GM23338 (cell line): ENCODE measurements at regions not wholly inside any gene's neighbourhood (a gene's known extent, or its start where the extent isn't known, plus 50 kb on each side); places are given as distances from the start of the nearest gene placed in this dataset.

Source experiments
- ATAC-seq: fragments of 200-7000 bp; cut with Tn5 transposase; 3 replicates; pipeline ENCODE4 v1.9.1; 2020
- DNase-seq: peaks from one replicate; pipeline ENCODE4 v3.0.0-alpha.2; 2015; ENCODE audit warnings: low spot score
- H2AFZ ChIP-seq: fragments of 200-600 bp; sonication (generic); 2 replicates; pipeline ENCODE4 v1.8.0; 2016; ENCODE audit warnings: antibody characterized with exemption, mild to moderate bottlenecking, moderate library complexity
- H3F3A ChIP-seq: fragments of 200-600 bp; sonication (generic); replicated peaks from 2 replicates; pipeline ENCODE4 v1.8.0; 2017; ENCODE audit warnings: antibody characterized with exemption, mixed run types, low read depth
- H3K27ac ChIP-seq: fragments of 200-600 bp; sonication (generic); 2 replicates; pipeline ENCODE4 v1.6.1; 2016; ENCODE audit warnings: low read depth
- H3K27me3 ChIP-seq: fragments of 200-600 bp; sonication (generic); 2 replicates; pipeline ENCODE4 v1.8.0; 2016; ENCODE audit warnings: mild to moderate bottlenecking, mixed run types, moderate library complexity; ENCODE audit not compliant: insufficient read depth
- H3K36me3 ChIP-seq: fragments of 200-600 bp; sonication (generic); 2 replicates; pipeline ENCODE4 v1.8.0; 2016; ENCODE audit warnings: mild to moderate bottlenecking; ENCODE audit not compliant: insufficient read depth
- H3K4me1 ChIP-seq: fragments of 200-600 bp; sonication (generic); 2 replicates; pipeline ENCODE4 v1.8.0; 2016; ENCODE audit warnings: mild to moderate bottlenecking, moderate library complexity; ENCODE audit not compliant: insufficient read depth
- H3K4me2 ChIP-seq: fragments of 200-600 bp; sonication (generic); 2 replicates; pipeline ENCODE4 v1.7.1; 2017; ENCODE audit warnings: mixed run types
- H3K4me3 ChIP-seq: fragments of 200-600 bp; sonication (generic); 2 replicates; pipeline ENCODE4 v1.6.1; 2016; ENCODE audit warnings: mixed run types
- H3K79me2 ChIP-seq: fragments of 200-600 bp; sonication (generic); replicated peaks from 2 replicates; pipeline ENCODE4 v1.8.0; 2017; ENCODE audit warnings: mild to moderate bottlenecking; ENCODE audit not compliant: insufficient read depth
- H3K9me2 ChIP-seq: fragments of 200-600 bp; sonication (generic); 2 replicates; pipeline ENCODE4 v1.8.0; 2017; ENCODE audit not compliant: insufficient read depth
- H4K20me1 ChIP-seq: fragments of 200-600 bp; sonication (generic); replicated peaks from 2 replicates; pipeline ENCODE4 v1.8.0; 2017; ENCODE audit warnings: mild to moderate bottlenecking; ENCODE audit not compliant: insufficient read depth
- H3K27ac Mint-ChIP-seq: 2 replicates; pipeline ENCODE4 v1.8.0; 2020; ENCODE audit warnings: inconsistent platforms, mild to moderate bottlenecking, moderate library complexity, mixed read lengths
- H3K27me3 Mint-ChIP-seq: 3 replicates; pipeline ENCODE4 v1.8.0; 2022; ENCODE audit warnings: low read depth, mild to moderate bottlenecking, moderate library complexity, mixed read lengths, inconsistent platforms; ENCODE audit not compliant: insufficient read depth, poor library complexity
- H3K36me3 Mint-ChIP-seq: 3 replicates; pipeline ENCODE4 v1.8.0; 2021; ENCODE audit warnings: low read depth, mild to moderate bottlenecking, inconsistent platforms, moderate library complexity, mixed read lengths
- H3K4me1 Mint-ChIP-seq: 3 replicates; pipeline ENCODE4 v1.8.0; 2020; ENCODE audit warnings: mild to moderate bottlenecking, inconsistent platforms, mixed read lengths
- H3K4me3 Mint-ChIP-seq: 3 replicates; pipeline ENCODE4 v1.8.0; 2021; ENCODE audit warnings: moderate library complexity, mild to moderate bottlenecking, inconsistent platforms, mixed read lengths
- H3K9me3 Mint-ChIP-seq: 3 replicates; pipeline ENCODE4 v1.8.0; 2020; ENCODE audit warnings: moderate library complexity, mild to moderate bottlenecking, inconsistent platforms, mixed read lengths
- CREB1 ChIP-seq: fragments of 250-450 bp; sonication (Bioruptor Pico); IDR thresholded peaks from 2 replicates; pipeline ENCODE4 v1.5.0; 2020; ENCODE audit warnings: low read depth, mild to moderate bottlenecking, moderate library complexity
- CTCF ChIP-seq, 2 experiments: fragments of 200-600 bp in 1 of 2; sonication (generic) in 1 of 2; conservative IDR thresholded peaks; 2 replicates each; pipeline versions ENCODE4 v1.5.1 to v1.6.1; 2016 to 2017; ENCODE audit warnings: antibody characterized with exemption in 2 of 2, low read depth in 2 of 2, mild to moderate bottlenecking in 2 of 2, moderate library complexity in 1 of 2
- ETS1 ChIP-seq: IDR thresholded peaks from 2 replicates; pipeline ENCODE4 v1.6.1; 2016; ENCODE audit warnings: antibody characterized with exemption
- EZH2 ChIP-seq: fragments of 200-600 bp; sonication (generic); IDR thresholded peaks from one replicate; pipeline ENCODE4 v1.8.0; 2017; ENCODE audit warnings: antibody characterized with exemption, mild to moderate bottlenecking, low read depth; ENCODE audit not compliant: unreplicated experiment
- EZH2phosphoT487 ChIP-seq: fragments of 200-600 bp; sonication (generic); IDR thresholded peaks from one replicate; pipeline ENCODE4 v1.8.1; 2018; ENCODE audit warnings: antibody characterized with exemption; ENCODE audit not compliant: unreplicated experiment
- JUNB ChIP-seq: IDR thresholded peaks from one replicate; pipeline ENCODE4 v1.6.1; 2016; ENCODE audit warnings: antibody characterized with exemption; ENCODE audit not compliant: unreplicated experiment
- NANOG ChIP-seq: IDR thresholded peaks from 2 replicates; pipeline ENCODE4 v1.6.1; 2016; ENCODE audit warnings: antibody characterized with exemption, borderline replicate concordance
- POLR2AphosphoS5 ChIP-seq: IDR thresholded peaks from 2 replicates; pipeline ENCODE4 v1.6.1; 2016; ENCODE audit warnings: antibody characterized with exemption, low read depth
- REST ChIP-seq: IDR thresholded peaks from one replicate; pipeline ENCODE4 v1.6.1; 2018; ENCODE audit warnings: antibody characterized with exemption; ENCODE audit not compliant: unreplicated experiment
- STAT1 ChIP-seq: IDR thresholded peaks from one replicate; pipeline ENCODE4 v1.6.1; 2016; ENCODE audit warnings: antibody characterized with exemption; ENCODE audit not compliant: unreplicated experiment
- ZNF114 ChIP-seq: fragments of 250-450 bp; sonication (Bioruptor Pico); IDR thresholded peaks from 2 replicates; pipeline ENCODE4 v1.5.0; 2020; ENCODE audit warnings: mild to moderate bottlenecking, moderate library complexity
- ZNF331 ChIP-seq: fragments of 250-450 bp; sonication (Bioruptor Pico); IDR thresholded peaks from 2 replicates; pipeline ENCODE4 v1.5.0; 2020; ENCODE audit warnings: low read depth, mild to moderate bottlenecking, moderate library complexity
- ZNF462 ChIP-seq: fragments of 250-450 bp; sonication (Bioruptor Pico); IDR thresholded peaks from 2 replicates; pipeline ENCODE4 v1.5.0; 2020; ENCODE audit warnings: mild to moderate bottlenecking, moderate library complexity

- Histone ChIP-seq H3K4me3 (no peak overlapping the region), H3K27me3 (no peaks in the 10 kb centered on the region), H3K79me2 (no peaks in the 10 kb centered on the region), H3K4me2 (no peak overlapping the region), H3K36me3 (no peaks in the 10 kb centered on the region), H3K9me2 (peaks cover 9% of the 10 kb centered on the region; the same call in 1 of the 2 replicates), H4K20me1 (no peaks in the 10 kb centered on the region), H2AFZ (no peak overlapping the region), H3K27ac (no peak overlapping the region), H3F3A (no peaks in the 10 kb centered on the region), H3K4me1 (peaks cover 6% of the 10 kb centered on the region)
- DNase-seq: no peak
- ATAC-seq: peak; percentile 78
- no peaks in the 10 kb centered on the region; the same call in 2 of the 3 replicates for H3K9me3 Mint-ChIP-seq
- H3K27me3 Mint-ChIP-seq: no peaks in the 10 kb centered on the region
- peaks cover 22% of the 10 kb centered on the region for H3K4me1 Mint-ChIP-seq
- no peaks in the 10 kb centered on the region for H3K36me3 Mint-ChIP-seq
- TF ChIP-seq STAT1: no peak
- no peak for TF ChIP-seq NANOG
- TF ChIP-seq ETS1: no peak
- TF ChIP-seq ZNF114 (CRISPR knock-in tag): no peak
- no peak for TF ChIP-seq EZH2
- no peak for TF ChIP-seq ZNF331 (CRISPR knock-in tag)
- no peak for TF ChIP-seq EZH2phosphoT487
- TF ChIP-seq CTCF (conservative IDR thresholded peaks at IDR 0.05; ENCODE audit: low read depth in 2 of 2): no peak
- TF ChIP-seq JUNB: no peak
- no peak for TF ChIP-seq POLR2AphosphoS5
- TF ChIP-seq CREB1 (CRISPR knock-in tag): no peak
- TF ChIP-seq ZNF462: no peak
- TF ChIP-seq REST: no peak
- no peak overlapping the region for H3K4me3 Mint-ChIP-seq
- H3K27ac Mint-ChIP-seq: no peak overlapping the region
Observed at GRCh38 chr1:57797084-57797483, 373.2 kb upstream of the DAB1 start.
